Activated CD4-positive, CD25-positive, alpha-beta regulatory T cell treated with anti-CD3 and anti-CD28 coated beads, Interleukin-2, amount 50 U/mL, for 24 hours (primary cell): ENCODE measurements at regions not wholly inside any gene's neighbourhood (a gene's known extent, or its start where the extent isn't known, plus 50 kb on each side); places are given as distances from the start of the nearest gene placed in this dataset.
"Not testable (repeated sequence)": the region's sequence is repeated elsewhere in the genome, so short reads cannot be mapped to it uniquely, and the experiment has no call there.

Experiments used
- ATAC-seq, 2 donors: fragments of 150-1000 bp; cut with Tn5 transposase; one replicate each; pipeline ENCODE4 v1.10.0; 2021; ENCODE audit warnings: mild to moderate bottlenecking in 1 of 2, moderate library complexity in 1 of 2

DNA sequence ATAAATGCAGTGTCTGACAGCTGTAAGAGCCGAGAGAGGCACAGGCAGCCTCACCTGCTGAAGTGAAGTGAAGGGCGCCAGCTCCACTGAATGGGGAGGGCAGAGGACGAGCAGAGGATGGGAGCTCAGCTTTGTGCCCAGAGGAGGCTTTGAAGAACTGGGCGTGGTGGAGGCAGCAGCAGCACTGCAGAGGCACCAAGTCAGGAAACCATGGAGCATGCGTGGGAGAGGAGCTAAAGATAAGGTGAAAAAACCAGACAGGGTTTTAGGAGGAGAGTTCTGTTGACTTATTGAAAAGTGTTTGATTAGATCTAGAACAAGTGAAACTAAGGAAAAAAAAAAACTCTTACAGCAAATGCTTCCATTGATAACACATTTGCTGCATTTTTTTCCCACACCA is 216.4 kb downstream of the CXCL12 start:
- ATAC-seq: no peak

- no peak for ATAC-seq
These were observed 217.1 kb downstream of the CXCL12 start for GRCh38 chr10:44167752-44168151.

DNA sequence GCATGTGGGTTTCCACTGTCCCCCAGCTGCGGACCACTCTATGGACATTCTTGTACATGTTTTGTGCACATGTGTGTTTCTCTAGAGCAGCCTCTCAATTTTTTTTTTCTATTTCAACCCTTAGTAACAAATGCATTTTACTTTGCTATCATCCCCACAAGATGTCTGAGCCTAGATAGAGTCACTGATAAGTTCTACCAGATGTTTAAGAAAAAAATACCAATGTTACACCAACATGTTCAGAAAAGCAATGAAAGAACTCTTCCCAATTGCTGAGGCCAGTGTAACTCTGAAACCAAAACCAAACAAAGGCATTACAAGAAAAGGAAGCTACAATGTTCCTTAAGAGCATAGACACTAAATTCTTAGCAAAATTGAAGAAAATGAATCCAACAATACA is 218.5 kb downstream of the CXCL12 start:
- no peak for ATAC-seq

DNA sequence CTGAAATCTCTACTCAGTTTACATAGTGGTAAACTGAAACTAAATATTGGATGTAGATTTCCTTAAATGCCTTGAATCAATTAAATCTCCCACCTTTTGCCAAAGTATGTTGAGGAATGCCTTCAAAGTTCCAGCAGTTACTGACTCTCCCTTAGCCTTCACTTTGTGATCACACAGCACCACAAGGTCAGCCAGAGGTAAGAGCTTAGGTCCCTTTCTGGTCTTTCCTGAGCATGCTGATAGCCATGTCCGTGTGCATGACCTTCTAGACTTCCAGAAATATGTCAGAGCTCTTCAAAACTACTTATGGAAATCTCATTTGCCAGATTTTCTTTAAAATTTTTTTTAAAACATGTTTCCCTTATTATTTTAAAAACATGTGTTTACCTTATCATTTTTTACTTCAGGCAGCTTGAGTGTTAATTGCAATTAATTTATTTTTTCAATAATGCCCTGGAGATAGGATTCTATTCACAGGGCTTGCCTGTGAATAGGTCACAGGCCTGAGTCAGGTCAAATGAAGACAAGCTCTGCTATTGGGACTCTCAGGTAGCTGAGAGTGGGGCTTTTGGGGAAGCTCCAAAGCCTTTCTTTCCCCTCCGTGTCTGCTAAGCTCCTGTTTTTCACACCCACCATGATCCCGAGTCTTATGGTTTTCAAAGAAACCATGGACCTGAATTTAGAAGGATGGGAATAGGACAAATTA is 220.5 kb downstream of the CXCL12 start:
- no peak for ATAC-seq

- no peak for ATAC-seq
These were observed 223.7 kb downstream of the CXCL12 start for GRCh38 chr10:44161184-44161583.

- ATAC-seq: no peak
These were observed 227.3 kb downstream of the CXCL12 start for GRCh38 chr10:44157574-44157973.

- ATAC-seq: no peak
These were observed 229.9 kb downstream of the CXCL12 start for GRCh38 chr10:44154956-44155355.

DNA sequence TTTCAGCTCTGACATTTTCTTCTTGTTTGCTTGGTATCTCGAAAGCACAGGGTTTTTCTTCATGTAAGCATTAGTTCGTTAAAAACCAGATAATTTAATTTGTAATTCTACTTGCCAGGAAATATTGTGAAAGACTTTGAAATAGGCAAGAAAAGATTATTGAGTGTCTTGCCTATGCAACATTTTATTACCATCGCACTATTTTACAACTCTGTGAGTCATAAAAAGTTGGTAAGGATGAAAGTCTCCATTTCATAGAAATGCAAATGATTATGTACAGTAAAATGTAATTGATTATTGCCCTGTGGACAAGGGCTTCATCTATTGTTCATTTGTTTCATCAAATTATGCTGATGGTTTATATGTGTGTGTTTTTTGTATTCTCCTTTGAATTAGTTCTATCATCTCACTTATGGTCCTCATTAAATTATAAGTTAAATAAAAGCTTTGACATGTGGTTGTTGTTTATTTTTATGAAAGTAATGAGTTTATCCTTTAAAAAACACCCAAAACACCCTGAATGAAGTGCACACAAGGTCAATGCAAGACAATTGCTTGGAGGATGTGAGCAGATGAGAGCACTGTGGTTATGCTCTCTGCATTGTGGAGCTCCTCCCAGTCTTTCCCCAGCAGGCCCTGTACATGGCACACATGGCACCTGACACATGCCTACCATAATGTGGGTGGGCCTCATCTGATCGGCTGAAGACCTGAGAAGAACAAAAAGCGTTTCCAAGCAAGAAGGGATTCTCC is 230.8 kb downstream of the CXCL12 start:
- ATAC-seq: no peak

DNA sequence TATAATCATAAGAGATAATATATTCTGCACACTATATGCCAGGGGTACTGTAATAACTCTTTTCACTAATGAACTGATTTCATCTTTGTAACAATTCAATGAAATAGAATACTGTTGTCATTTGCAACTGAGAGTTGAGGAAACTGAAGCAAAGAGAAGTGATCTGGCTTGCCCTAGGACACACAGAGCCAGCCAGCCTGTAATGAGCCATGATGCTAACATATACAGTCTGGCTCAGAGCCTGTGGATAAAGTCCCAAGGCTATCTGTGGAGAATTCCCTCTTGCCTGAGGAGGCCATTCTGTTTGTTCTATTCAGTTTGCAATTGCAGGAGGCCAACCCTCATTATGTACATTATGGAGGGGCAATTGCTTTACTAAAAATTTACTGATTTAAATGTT is 241.3 kb downstream of the CXCL12 start:
- no peak for ATAC-seq

GRCh38 chr10:44132361-44133289 is 252.3 kb downstream of the CXCL12 start:
- no peak for ATAC-seq

GRCh38 chr10:44126291-44126717 is 258.6 kb downstream of the CXCL12 start:
- no peak for ATAC-seq

GRCh38 chr10:44125879-44126278 is 259.0 kb downstream of the CXCL12 start:
- ATAC-seq: no peak

DNA sequence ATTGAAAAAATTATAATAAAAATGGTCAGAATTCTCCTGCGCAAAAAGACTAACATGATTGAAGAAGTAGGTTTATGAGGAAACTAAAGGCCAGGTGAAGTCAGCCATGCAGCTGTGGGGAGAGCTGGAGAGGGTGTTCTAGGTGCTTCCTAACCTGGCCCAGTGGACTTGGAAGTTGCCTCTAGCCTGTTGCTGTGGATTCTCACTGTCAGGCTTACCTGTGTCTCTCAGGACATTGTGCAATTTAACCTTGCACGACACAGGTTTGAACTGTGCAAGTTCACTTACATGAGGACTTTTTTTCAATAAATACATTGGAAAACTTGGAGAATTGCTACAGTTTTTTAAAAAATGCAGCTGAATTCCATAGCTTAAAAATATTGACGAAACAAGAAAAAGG is 266.4 kb downstream of the CXCL12 start:
- no peak for ATAC-seq

DNA sequence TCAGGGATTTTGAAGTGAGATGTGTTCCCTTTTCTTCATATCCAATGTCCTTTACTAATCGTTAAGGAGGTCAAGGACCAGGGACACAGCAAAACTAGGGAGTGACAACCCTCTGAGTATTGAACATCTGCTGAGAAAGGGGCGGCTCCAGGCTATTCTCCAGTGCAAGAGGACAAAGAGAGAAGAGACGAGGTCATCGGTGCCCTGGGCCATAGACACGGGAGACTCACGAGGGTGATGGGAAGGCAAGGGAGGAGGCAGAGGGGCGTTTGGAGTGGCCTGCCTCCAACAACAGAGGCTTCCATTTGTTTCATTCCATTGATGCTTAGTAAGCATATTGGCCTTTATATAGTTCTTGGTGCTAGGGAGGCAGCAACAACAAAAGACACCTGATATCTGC is 268.4 kb downstream of the CXCL12 start:
- no peak for ATAC-seq

DNA sequence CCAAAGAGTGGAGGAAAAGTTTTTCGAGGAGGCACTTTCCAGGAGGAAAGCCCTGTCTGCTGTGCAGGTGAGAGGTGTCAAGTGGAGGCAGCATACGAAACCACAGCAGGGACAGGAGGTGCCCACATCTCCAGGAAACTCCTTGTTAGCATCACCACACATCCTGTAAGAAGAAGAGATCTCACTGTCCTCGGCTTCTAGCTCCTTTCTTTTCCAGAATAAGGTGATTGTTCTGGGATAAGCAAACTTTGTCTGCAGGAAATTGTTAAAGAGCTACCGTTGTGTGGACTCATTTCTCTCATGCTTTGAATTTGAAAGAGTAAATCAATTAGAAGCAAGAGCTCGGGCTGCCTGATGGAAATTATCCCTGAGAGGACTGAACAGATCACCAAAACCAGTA is 269.4 kb downstream of the CXCL12 start:
- no peak for ATAC-seq

GRCh38 chr10:44114441-44114840 is 270.5 kb downstream of the CXCL12 start:
- ATAC-seq: no peak

DNA sequence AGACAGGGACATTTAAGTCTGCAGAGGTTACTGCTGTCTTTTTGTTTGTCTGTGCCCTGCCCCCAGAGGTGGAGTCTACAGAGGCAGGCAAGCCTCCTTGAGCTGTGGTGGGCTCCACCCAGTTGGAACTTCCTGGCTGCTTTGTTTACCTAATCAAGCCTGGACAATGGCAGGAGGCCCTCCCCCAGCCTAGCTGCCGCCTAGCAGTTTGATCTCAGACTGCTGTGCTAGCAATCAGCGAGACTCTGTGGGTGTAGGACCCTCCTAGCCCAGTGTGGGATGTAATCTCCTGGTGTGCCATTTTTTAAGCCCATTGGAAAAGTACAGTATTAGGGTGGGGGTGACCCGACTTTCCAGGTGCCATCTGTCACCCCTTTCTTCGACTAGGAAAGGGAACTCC is 272.6 kb downstream of the CXCL12 start:
- not testable (repeated sequence) for ATAC-seq

DNA sequence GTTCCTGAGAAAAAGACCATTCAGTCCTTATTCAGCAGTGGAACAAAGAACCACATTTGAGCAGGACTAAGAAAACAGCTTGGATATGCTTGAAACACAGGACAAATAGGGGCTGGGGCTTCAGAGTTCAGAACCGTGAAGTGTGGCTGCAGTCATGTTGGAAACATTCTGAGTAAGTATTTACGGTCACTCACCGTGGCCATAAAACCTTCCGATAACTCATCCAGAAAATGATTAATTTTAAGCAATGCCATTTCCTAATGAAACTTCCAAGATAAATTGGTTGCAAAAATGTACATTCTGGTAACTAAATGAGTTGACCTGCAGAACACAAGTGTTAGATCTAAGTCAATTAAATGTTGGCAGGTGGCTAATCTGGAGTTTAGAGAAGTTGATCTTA is 279.2 kb downstream of the CXCL12 start:
- no peak for ATAC-seq

DNA sequence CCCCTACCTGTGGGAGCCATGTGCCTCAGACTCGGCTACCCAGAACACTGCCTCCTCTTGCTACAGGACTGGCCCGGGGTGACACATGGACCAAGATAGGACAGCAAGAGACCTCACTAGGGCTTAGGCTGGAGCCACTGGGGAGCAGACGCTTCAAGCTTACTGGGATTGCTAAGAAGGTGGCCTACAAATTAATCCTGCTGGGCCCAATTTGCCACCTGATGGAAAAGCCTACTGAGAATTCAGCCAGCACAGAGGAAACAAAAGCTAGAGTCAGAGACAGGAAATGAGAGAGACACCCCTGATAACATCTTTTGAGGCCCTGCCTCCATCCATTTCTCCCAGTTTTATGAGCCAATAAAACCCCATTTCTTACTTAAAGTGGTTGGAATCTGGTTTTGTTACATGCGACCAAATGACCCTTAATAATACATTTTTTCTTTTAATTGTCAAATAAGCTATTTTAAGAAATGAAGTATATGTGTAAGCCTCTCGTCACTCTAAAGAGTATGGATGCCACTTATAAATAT is 282.1 kb downstream of the CXCL12 start:
- ATAC-seq: no peak

GRCh38 chr10:44101082-44101481 is 283.8 kb downstream of the CXCL12 start:
- no peak for ATAC-seq

GRCh38 chr10:44099511-44099910 is 285.4 kb downstream of the CXCL12 start:
- no peak for ATAC-seq

- not testable (repeated sequence) for ATAC-seq
These were observed 288.7 kb downstream of the CXCL12 start for GRCh38 chr10:44096217-44096616.

DNA sequence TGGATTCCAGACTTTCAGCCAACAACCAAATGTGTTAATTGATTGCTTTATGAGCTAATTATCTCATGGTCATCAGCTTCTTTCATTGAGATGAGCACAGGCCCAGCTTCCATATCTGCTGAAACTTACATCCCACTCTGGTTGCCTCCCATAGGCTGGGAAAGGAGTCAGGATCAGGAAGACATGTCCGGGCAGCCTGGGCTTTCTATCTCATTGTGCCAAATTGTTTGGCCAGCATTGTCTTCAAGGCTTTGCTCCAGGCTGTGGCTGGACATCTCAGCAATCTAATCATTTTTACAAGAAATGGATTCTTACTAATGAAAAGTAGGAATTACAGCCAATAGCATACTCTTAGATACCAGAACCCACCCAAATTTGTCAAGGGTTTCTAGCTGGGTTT is 295.2 kb downstream of the CXCL12 start:
- no peak for ATAC-seq
